ENCODE measurements at regions not wholly inside any gene's neighbourhood (a gene's known extent, or its start where the extent isn't known, plus 50 kb on each side); places are given as distances from the start of the nearest gene placed in this dataset.

- H3K27ac ChIP-seq (ENCODE audit: extremely low read length, insufficient read depth, low read length): no peak overlapping the region
- no TSS peak for BruUV-seq (replicated peaks)
- H3K79me2 ChIP-seq (ENCODE audit: insufficient read depth, low read length): no peaks in the 10 kb centered on the region
- DNase-seq (ENCODE audit: low spot score) (no peak), FAIRE-seq (no peak), ATAC-seq (no peak)
- no peaks in the 10 kb centered on the region for H4K20me1 ChIP-seq (ENCODE audit: insufficient read depth, low read length)
- H2AFZ ChIP-seq (ENCODE audit: low read length): no peak overlapping the region
- ChIA-PET CTCF (ENCODE audit: low intra/inter-chr PET ratio, low total read pairs) (no interaction called here), POLR2A (no interaction called here)
- intact Hi-C loops (cut with micrococcal nuclease; ENCODE audit: unreplicated experiment): no loop called here
- H3K4me2 ChIP-seq (ENCODE audit: low read depth, low read length): no peak overlapping the region
- H3K9me3 ChIP-seq (ENCODE audit: low read length): peaks cover 4% of the 10 kb centered on the region
- no peaks in the 10 kb centered on the region for H3K27me3 ChIP-seq (ENCODE audit: control insufficient read depth in 1 of 2, insufficient read depth in 2 of 2, low read length in 2 of 2)
- H3K4me3 ChIP-seq (replicated peaks in 1 of 3; ENCODE audit: insufficient read depth in 1 of 3, low read depth in 2 of 3, low read length in 3 of 3): no peak overlapping the region
- in situ Hi-C loops (cut with HindIII; ENCODE audit: extremely low pct_ligation_motif_present, low pct_unique_long_range_greater_than_20kb): no loop called here
- TF ChIP-seq RARG (CRISPR knock-in tag; IDR thresholded peaks at IDR 0.05; ENCODE audit: low read depth) (no peak), KDM5B (CRISPR knock-in tag; IDR thresholded peaks at IDR 0.05; ENCODE audit: borderline replicate concordance) (no peak), HIC2 (CRISPR knock-in tag; IDR thresholded peaks at IDR 0.05; ENCODE audit: low read depth) (no peak), E2F1 (CRISPR knock-in tag; IDR thresholded peaks at IDR 0.05) (no peak), GMEB1 (CRISPR knock-in tag; IDR thresholded peaks at IDR 0.05; ENCODE audit: borderline replicate concordance) (no peak), MAF1 (CRISPR knock-in tag; IDR thresholded peaks at IDR 0.05; ENCODE audit: borderline replicate concordance) (no peak), ZNF251 (CRISPR knock-in tag; IDR thresholded peaks at IDR 0.05) (no peak), RNF219 (CRISPR knock-in tag; IDR thresholded peaks at IDR 0.05) (no peak)
- no peaks in the 10 kb centered on the region for H3K4me1 ChIP-seq (ENCODE audit: insufficient read depth, low read length)
- no peaks in the 10 kb centered on the region for H3K36me3 ChIP-seq (replicated peaks in 1 of 2; ENCODE audit: control insufficient read depth in 1 of 2, insufficient read depth in 2 of 2, low read length in 2 of 2)
- H3K9ac ChIP-seq (ENCODE audit: insufficient read depth, low read depth, low read length): no peak overlapping the region
Observed at GRCh38 chr2:219810895-219811294, 183.5 kb downstream of the SLC4A3 start.
